NCI-H446 (cell line): ENCODE measurements at regions not wholly inside any gene's neighbourhood (a gene's known extent, or its start where the extent isn't known, plus 50 kb on each side); places are given as distances from the start of the nearest gene placed in this dataset.
"Not testable (repeated sequence)": the region's sequence is repeated elsewhere in the genome, so short reads cannot be mapped to it uniquely, and the experiment has no call there.

Experiments used
- DNase-seq, 2 experiments: peaks; one replicate each; lab custom pipeline; 2025; lab: John Stamatoyannopoulos, UW

DNA sequence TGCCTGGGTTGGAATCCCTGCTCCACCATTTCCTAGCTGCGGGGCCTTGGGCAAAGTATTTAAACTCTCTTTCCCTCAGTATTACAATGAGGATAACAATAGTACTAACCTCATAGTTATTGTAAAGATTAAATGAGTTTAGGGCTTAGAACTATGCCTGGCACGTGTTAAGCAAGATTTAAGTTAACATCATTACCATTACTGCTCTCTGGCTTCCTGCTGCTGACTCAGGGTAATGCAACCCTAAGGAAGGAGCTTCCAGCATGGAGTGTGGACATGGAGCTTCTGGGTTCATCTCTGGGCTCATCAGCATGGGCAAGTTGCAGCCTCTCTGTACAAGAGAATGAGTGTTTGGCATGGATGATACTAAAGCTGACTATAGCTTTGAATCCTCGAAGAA is 374.2 kb upstream of the MAP2 start:
- DNase-seq, result no peak

DNA sequence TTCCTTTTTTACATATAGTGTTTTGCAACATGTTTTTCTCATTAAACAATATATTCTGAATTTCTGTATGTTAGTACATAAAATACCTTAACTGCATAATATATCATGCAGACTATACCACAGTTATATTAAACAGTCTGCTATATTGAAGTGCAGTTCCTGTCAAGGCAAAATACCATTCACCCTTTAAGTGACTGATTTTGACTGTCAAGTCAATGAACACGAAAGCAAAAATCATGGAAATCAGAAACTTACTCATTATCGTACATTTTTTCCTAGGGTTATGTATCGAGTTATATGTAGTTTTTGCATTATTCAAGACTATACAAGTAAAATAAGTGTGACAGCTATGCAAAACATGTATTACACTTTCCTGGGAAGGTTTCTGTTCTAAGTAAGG is 361.6 kb upstream of the MAP2 start:
- DNase-seq, result no peak

GRCh38 chr2:209070262-209070661 is 353.6 kb upstream of the MAP2 start:
- DNase-seq, result no peak

DNA sequence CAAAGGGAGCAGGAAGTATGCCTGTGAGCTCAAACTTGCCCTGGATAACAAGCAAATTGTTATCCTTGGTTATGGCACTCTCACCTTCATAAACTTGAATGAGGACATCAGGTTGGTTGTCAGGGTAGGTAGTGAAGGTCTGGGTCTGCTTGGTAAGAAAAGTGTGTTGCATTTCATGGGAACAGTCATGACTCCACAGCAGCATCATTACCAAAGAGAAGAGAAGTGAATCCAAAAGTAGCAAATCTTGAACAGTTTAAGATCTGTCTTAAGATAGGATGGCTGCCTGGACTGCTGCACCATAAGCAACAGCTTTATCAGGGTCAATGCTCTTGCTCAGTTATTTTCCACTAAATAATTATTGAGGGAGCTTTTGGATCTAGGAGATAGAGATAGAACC is 350.7 kb upstream of the MAP2 start:
- no peak for DNase-seq

GRCh38 chr2:209074711-209075110 is 349.1 kb upstream of the MAP2 start:
- DNase-seq, result no peak

GRCh38 chr2:209076151-209076550 is 347.7 kb upstream of the MAP2 start:
- no peak for DNase-seq

- no peak for DNase-seq
Measured at GRCh38 chr2:209086761-209087160, 337.1 kb upstream of the MAP2 start.

GRCh38 chr2:209091056-209091455 is 332.8 kb upstream of the MAP2 start:
- DNase-seq, result no peak

GRCh38 chr2:209094221-209094620 is 329.6 kb upstream of the MAP2 start:
- DNase-seq, result no peak

GRCh38 chr2:209095432-209095831 is 328.4 kb upstream of the MAP2 start:
- no peak for DNase-seq

- no peak for DNase-seq
Measured at GRCh38 chr2:209097168-209097567, 326.7 kb upstream of the MAP2 start.

- no peak for DNase-seq
Measured at GRCh38 chr2:209102319-209102718, 321.5 kb upstream of the MAP2 start.

GRCh38 chr2:209113026-209113425 is 310.8 kb upstream of the MAP2 start:
- no peak for DNase-seq

GRCh38 chr2:209114588-209115240 is 309.1 kb upstream of the MAP2 start:
- no peak for DNase-seq

DNA sequence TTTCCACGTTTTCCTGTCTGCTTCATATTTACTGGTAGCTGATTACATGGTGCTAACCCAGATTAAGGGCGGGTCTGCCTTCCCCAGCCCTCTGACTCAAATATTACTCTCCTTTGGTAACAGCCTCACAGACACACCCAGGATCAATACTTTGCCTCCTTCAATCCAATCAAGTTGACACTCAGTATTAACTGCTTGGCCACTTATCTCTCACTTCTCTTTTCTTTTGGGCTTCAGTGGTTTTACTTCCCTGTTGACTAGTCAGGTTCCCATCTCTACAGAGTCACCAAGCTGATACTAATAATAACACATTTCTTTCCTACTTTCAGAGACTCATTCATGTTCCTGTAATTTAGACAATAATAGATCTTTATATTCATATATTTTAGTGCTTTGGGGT is 302.2 kb upstream of the MAP2 start:
- DNase-seq, result no peak

GRCh38 chr2:209125291-209125690 is 298.6 kb upstream of the MAP2 start:
- no peak for DNase-seq

- DNase-seq, result no peak
Measured at GRCh38 chr2:209138079-209138478, 285.8 kb upstream of the MAP2 start.

DNA sequence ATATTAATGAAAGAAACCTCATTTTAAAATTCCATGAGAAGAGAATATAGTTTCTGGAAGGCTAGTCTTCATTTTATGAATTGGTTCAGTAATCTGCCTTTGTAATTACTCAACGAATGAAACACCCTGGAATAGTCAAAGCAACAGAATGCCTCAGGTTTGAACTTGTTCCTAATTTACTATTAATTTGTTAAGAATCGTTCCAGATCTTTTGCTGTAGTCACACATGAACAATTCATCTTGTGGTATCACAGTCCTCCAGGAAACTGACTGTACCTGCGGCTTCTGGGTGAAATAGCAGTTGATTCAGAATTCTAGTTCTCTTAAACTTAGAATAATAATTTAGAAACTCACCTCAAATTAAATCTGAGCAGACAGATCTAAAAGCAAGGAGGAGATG is 282.7 kb upstream of the MAP2 start:
- no peak for DNase-seq

GRCh38 chr2:209141818-209142217 is 282.0 kb upstream of the MAP2 start:
- DNase-seq, result no peak

DNA sequence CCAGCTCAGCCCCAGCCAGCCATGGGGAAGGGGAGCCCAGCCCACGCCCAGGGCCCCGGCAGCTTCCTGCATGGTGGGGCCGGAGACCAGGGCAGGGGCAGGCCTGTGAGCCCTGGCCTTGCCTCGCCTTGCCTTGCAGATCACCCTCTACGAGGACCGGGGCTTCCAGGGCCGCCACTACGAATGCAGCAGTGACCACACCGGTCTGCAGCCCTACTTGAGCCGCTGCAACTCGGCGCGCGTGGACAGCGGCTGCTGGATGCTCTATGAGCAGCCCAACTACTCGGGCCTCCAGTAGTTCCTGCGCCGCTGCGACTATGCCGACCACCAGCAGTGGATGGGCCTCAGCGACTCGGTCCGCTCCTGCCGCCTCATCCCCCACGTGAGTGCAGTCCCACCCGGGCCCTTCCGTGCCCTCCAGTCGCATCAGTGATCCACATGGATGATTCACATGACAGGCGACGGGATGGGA is 278.6 kb upstream of the MAP2 start:
- not testable (repeated sequence) for DNase-seq

GRCh38 chr2:209145941-209146681 is 277.7 kb upstream of the MAP2 start:
- no peak for DNase-seq

DNA sequence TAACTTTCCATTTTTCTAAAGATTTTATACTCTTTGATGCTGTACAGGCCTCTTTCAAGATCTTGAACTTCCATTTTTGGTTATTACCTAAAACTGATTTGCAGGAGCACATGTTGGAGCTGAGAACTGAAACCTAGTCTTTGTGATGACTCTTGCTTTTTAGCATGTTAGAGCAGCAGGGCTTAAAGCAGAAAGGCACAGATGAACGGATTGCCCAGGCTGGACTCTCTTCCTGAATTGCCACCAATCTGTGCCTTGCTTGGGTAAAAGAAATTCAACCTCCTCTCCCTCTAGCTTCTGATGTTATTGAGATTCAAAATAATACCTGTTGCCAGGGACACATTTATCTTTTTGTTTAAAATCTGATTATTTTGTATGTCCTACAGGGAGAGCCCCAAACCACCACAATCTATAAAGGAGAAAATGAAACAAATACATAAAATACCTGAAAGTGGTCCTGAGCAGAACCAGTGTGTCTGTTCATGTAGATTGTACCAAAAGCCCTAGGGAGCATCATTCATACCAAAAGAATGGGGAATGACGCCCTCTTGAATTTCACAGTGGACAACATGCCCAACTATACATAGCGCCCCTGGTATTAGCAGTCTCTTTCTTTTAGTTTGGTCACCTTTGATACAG is 277.0 kb upstream of the MAP2 start:
- no peak for DNase-seq

DNA sequence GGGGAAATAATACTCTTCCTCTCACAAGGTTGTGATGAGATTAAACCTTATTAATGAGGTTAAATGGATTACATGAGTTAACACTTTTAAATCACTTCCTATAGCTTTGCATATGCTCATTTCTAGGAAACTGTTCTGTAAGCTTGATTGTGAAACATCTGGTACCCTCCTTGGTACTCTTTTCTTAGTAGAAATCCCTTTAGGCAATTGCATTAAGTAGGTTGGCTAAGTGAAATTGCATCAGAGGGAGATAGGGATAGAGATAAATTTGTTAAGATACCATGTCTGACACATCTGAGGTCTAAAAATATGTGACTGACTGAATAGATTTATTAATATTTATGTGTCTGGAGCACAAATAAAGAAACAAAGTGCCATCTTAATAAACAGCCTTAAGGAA is 275.9 kb upstream of the MAP2 start:
- DNase-seq, result no peak
